Upper lobe of left lung (tissue), 6 donors: ENCODE measurements at regions not wholly inside any gene's neighbourhood (a gene's known extent, or its start where the extent isn't known, plus 50 kb on each side); places are given as distances from the start of the nearest gene placed in this dataset.

ENCODE experiments used
- ATAC-seq, 2 donors: fragments of 200-7000 bp; cut with Tn5 transposase; one replicate each; pipeline ENCODE4 v1.9.1; 2022; ENCODE audit warnings: mild to moderate bottlenecking in 2 of 2, moderate library complexity in 2 of 2; ENCODE audit not compliant: low FRiP score in 2 of 2
- DNase-seq, 2 donors: peaks; one replicate each; pipeline ENCODE4 v3.0.0-alpha.2; 2019 to 2020
- H3K27ac ChIP-seq, 4 donors: fragments of 200-600 bp; sonication (generic); one replicate each; pipeline ENCODE4 v1.5.1; 2016 to 2019
- H3K27me3 ChIP-seq, 4 donors: fragments of 200-600 bp; sonication (generic); one replicate each; pipeline ENCODE4 v1.5.1; 2017 to 2019
- H3K36me3 ChIP-seq, 4 donors: fragments of 200-600 bp; sonication (generic); one replicate each; pipeline ENCODE4 v1.5.1; 2016 to 2019
- H3K4me1 ChIP-seq, 4 donors: fragments of 200-600 bp; sonication (generic); one replicate each; pipeline ENCODE4 v1.5.1; 2018 to 2019
- H3K4me3 ChIP-seq, 4 donors: fragments of 200-600 bp; sonication (generic); one replicate each; pipeline ENCODE4 v1.5.1; 2017 to 2019; ENCODE audit warnings: mild to moderate bottlenecking in 2 of 4, moderate library complexity in 1 of 4
- H3K9me3 ChIP-seq, 4 donors: fragments of 200-600 bp; sonication (generic); one replicate each; pipeline ENCODE4 v1.5.1; 2018 to 2019
- EP300 ChIP-seq, 4 donors: sonication (generic); formaldehyde crosslinking; IDR thresholded peaks; one replicate each; pipeline ENCODE4 v1.5.1; 2017; ENCODE audit warnings: antibody characterized with exemption in 4 of 4, control low read depth in 2 of 4
- POLR2A ChIP-seq, 4 donors: fragments of 450-650 bp; IDR thresholded peaks; one replicate each; pipeline ENCODE4 v1.5.1; 2016 to 2017; ENCODE audit warnings: antibody characterized with exemption in 4 of 4, mild to moderate bottlenecking in 2 of 4
- POLR2AphosphoS5 ChIP-seq, 2 donors: sonication (generic); formaldehyde crosslinking; IDR thresholded peaks; one replicate each; pipeline ENCODE4 v1.5.1; 2017; ENCODE audit warnings: antibody characterized with exemption in 2 of 2
- WGBS, 2 donors: methylation state at CpG; one replicate each; pipeline ENCODE4 v1.1.5; 2017 to 2018; 5-methylcytosine and 5-hydroxymethylcytosine counted together
- TF ChIP-seq, protein P1 (sequence below), 6 experiments: fragments of 450-650 bp in 4 of 6; fragments of 200-600 bp in 2 of 6; sonication (generic) in 2 of 6; IDR thresholded peaks; one replicate each; pipeline ENCODE4 v1.5.1; 2016 to 2019; ENCODE audit warnings: antibody characterized with exemption in 6 of 6
- donor health status: DM: no; HTN: no; CAD: no; lungs with moderate emphysema.
- donor health status: DM: no; HTN: yes; CAD: no; lungs with severe emphysema.

- Histone ChIP-seq H3K4me1 (peaks cover 0 to 7% (median 0%) of the 10 kb centered on the region in 4 donors), H3K27ac (no peak overlapping the region), H3K27me3 (no peaks in the 10 kb centered on the region), H3K36me3 (no peaks in the 10 kb centered on the region), H3K4me3 (no peak overlapping the region), H3K9me3 (no peaks in the 10 kb centered on the region)
- WGBS, 2 donors: 73 to 81% methylated on average over 2 of the region's 2 CpGs
- DNase-seq: no peak
- TF ChIP-seq EP300 (IDR thresholded peaks at IDR 0.05): peak in 1 of 4 donors; percentile 27
- no peak for TF ChIP-seq POLR2A (IDR thresholded peaks at IDR 0.05)
- TF ChIP-seq, protein P1, sequence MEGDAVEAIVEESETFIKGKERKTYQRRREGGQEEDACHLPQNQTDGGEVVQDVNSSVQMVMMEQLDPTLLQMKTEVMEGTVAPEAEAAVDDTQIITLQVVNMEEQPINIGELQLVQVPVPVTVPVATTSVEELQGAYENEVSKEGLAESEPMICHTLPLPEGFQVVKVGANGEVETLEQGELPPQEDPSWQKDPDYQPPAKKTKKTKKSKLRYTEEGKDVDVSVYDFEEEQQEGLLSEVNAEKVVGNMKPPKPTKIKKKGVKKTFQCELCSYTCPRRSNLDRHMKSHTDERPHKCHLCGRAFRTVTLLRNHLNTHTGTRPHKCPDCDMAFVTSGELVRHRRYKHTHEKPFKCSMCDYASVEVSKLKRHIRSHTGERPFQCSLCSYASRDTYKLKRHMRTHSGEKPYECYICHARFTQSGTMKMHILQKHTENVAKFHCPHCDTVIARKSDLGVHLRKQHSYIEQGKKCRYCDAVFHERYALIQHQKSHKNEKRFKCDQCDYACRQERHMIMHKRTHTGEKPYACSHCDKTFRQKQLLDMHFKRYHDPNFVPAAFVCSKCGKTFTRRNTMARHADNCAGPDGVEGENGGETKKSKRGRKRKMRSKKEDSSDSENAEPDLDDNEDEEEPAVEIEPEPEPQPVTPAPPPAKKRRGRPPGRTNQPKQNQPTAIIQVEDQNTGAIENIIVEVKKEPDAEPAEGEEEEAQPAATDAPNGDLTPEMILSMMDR (IDR thresholded peaks at IDR 0.05): no peak
- no peak for TF ChIP-seq POLR2AphosphoS5 (IDR thresholded peaks at IDR 0.05)
- no peak for ATAC-seq
Observed at GRCh38 chr3:171528102-171528501, 67.9 kb upstream of the TNIK start.

DNA sequence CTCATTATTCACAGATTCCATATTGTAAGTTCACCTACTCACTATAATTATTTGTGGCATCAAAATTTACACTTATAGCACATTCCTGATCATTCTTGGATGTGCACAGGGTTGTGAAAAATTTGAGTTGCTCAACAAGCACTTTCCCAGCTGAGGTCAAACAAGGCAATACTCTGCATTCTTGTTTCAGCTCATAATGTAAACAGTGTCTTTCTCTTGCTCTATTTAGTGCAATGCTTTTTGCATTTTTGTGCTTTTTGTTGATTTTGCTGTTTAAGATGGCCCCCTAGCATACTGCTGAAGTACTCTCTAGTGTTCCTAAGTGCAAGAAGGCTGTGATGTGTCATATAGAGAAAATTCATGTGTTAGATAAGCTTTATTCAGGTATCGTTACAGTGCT, 66.7 kb upstream of the TNIK start:
- Histone ChIP-seq H3K27me3 (no peaks in the 10 kb centered on the region), H3K36me3 (no peaks in the 10 kb centered on the region), H3K9me3 (no peaks in the 10 kb centered on the region), H3K27ac (no peak overlapping the region), H3K4me1 (peaks cover 0 to 7% (median 0%) of the 10 kb centered on the region in 4 donors), H3K4me3 (no peak overlapping the region)
- DNase-seq (no peak), ATAC-seq (no peak)
- WGBS, 2 donors: 63 to 86% methylated on average over 1 of the region's 1 CpG
- TF ChIP-seq POLR2AphosphoS5 (IDR thresholded peaks at IDR 0.05) (no peak), EP300 (IDR thresholded peaks at IDR 0.05) (no peak), POLR2A (IDR thresholded peaks at IDR 0.05) (no peak)
- TF ChIP-seq, protein P1 (IDR thresholded peaks at IDR 0.05): no peak

GRCh38 chr3:171526146-171526545, 65.9 kb upstream of the TNIK start:
- no peak overlapping the region for H3K27ac ChIP-seq
- no peaks in the 10 kb centered on the region for H3K27me3 ChIP-seq
- no peak overlapping the region for H3K4me3 ChIP-seq
- no peaks in the 10 kb centered on the region for H3K9me3 ChIP-seq
- peaks cover 0 to 7% (median 0%) of the 10 kb centered on the region in 4 donors for H3K4me1 ChIP-seq
- no peak for TF ChIP-seq EP300 (IDR thresholded peaks at IDR 0.05)
- TF ChIP-seq, protein P1 (IDR thresholded peaks at IDR 0.05): no peak
- TF ChIP-seq POLR2A (IDR thresholded peaks at IDR 0.05): no peak
- no peak for TF ChIP-seq POLR2AphosphoS5 (IDR thresholded peaks at IDR 0.05)
- H3K36me3 ChIP-seq: no peaks in the 10 kb centered on the region
- 83 to 84% methylated on average over 4 of the region's 4 CpGs for WGBS, 2 donors
- ATAC-seq (no peak), DNase-seq (no peak)

DNA sequence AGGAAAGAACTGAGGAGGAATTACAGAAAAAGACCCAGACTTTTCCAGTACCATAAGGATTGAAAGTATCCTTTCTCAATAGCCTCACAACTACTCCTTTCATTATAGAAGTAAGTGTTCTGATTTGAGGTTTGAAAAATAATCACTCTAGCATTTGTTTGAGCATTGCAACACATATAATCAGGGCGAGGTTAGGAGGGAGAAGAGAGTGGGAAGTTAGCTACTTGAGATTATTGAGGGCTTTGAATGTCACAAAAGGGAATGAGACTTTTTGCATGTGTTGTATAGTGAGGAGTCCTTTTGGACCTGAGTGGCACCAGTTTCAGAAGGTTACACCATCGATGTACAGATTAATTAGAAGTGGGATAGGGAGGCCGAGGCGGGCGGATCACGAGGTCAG, 65.2 kb upstream of the TNIK start:
- no peaks in the 10 kb centered on the region for H3K9me3 ChIP-seq
- peaks cover 0 to 7% (median 0%) of the 10 kb centered on the region in 4 donors for H3K4me1 ChIP-seq
- DNase-seq (no peak), ATAC-seq (no peak)
- no peak overlapping the region for H3K27ac ChIP-seq
- no peak overlapping the region for H3K4me3 ChIP-seq
- WGBS, 2 donors: 76 to 85% methylated on average over 6 of the region's 6 CpGs
- H3K36me3 ChIP-seq: no peaks in the 10 kb centered on the region
- TF ChIP-seq EP300 (IDR thresholded peaks at IDR 0.05): peak in 1 of 4 donors; percentile 51
- no peak for TF ChIP-seq POLR2A (IDR thresholded peaks at IDR 0.05)
- H3K27me3 ChIP-seq: no peaks in the 10 kb centered on the region

GRCh38 chr3:171524921-171525310, 64.7 kb upstream of the TNIK start:
- no peaks in the 10 kb centered on the region for H3K27me3 ChIP-seq
- TF ChIP-seq POLR2A (IDR thresholded peaks at IDR 0.05): no peak
- no peak for TF ChIP-seq POLR2AphosphoS5 (IDR thresholded peaks at IDR 0.05)
- TF ChIP-seq, protein P1 (IDR thresholded peaks at IDR 0.05): no peak
- TF ChIP-seq EP300 (IDR thresholded peaks at IDR 0.05): no peak
- no peaks in the 10 kb centered on the region for H3K36me3 ChIP-seq
- no peak for DNase-seq
- ATAC-seq: no peak
- WGBS, 2 donors: 92 to 96% methylated on average over 4 of the region's 4 CpGs
- H3K9me3 ChIP-seq: no peaks in the 10 kb centered on the region
- H3K27ac ChIP-seq: no peak overlapping the region
- peaks cover 0 to 7% (median 0%) of the 10 kb centered on the region in 4 donors for H3K4me1 ChIP-seq
- H3K4me3 ChIP-seq: no peak overlapping the region
